NB4 (cell line): ENCODE measurements at regions not wholly inside any gene's neighbourhood (a gene's known extent, or its start where the extent isn't known, plus 50 kb on each side); places are given as distances from the start of the nearest gene placed in this dataset.

Experiments
- POLR2A ChIP-seq: IDR thresholded peaks from 2 replicates; pipeline ENCODE4 v1.6.1; 2011; ENCODE audit warnings: mild to moderate bottlenecking; ENCODE audit not compliant: insufficient read length; ENCODE audit errors: extremely low read depth
- TF ChIP-seq, protein P1 (sequence below): IDR thresholded peaks from one replicate; pipeline ENCODE4 v1.5.1; 2012; ENCODE audit warnings: low read depth, low read length

DNA sequence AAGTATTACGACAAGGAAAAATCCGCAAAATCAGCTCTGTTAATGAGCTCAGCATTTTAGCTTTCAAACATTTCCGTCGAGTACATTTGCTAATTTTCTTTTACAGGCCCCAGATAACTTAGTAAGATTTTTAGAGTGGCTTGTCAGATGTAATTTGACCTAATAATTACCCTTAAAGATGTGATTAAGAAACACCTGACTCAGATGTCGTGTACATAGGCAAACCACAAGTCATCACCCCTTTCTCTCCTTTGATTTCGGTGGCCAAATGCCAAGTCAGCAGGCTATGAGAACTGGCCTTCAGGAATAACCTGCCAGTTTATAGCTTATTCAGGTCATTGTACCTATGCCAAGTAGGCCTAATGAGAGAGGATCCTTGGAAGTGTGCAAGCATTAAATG is 369.6 kb downstream of the PCDH7 start:
- TF ChIP-seq, protein P1, sequence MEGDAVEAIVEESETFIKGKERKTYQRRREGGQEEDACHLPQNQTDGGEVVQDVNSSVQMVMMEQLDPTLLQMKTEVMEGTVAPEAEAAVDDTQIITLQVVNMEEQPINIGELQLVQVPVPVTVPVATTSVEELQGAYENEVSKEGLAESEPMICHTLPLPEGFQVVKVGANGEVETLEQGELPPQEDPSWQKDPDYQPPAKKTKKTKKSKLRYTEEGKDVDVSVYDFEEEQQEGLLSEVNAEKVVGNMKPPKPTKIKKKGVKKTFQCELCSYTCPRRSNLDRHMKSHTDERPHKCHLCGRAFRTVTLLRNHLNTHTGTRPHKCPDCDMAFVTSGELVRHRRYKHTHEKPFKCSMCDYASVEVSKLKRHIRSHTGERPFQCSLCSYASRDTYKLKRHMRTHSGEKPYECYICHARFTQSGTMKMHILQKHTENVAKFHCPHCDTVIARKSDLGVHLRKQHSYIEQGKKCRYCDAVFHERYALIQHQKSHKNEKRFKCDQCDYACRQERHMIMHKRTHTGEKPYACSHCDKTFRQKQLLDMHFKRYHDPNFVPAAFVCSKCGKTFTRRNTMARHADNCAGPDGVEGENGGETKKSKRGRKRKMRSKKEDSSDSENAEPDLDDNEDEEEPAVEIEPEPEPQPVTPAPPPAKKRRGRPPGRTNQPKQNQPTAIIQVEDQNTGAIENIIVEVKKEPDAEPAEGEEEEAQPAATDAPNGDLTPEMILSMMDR: no peak
- TF ChIP-seq POLR2A: no peak
